GM18909 (cell line): ENCODE measurements at regions not wholly inside any gene's neighbourhood (a gene's known extent, or its start where the extent isn't known, plus 50 kb on each side); places are given as distances from the start of the nearest gene placed in this dataset.
A peak's percentile ranks its signal among the peaks of the same experiment; 100 is the strongest.

Experiments used
- ATAC-seq: cut with Tn5 transposase; IDR thresholded peaks from one replicate; pipeline ENCODE4 v1.9.1; 2021; ENCODE audit warnings: mild to moderate bottlenecking; ENCODE audit not compliant: unreplicated experiment, poor library complexity

DNA sequence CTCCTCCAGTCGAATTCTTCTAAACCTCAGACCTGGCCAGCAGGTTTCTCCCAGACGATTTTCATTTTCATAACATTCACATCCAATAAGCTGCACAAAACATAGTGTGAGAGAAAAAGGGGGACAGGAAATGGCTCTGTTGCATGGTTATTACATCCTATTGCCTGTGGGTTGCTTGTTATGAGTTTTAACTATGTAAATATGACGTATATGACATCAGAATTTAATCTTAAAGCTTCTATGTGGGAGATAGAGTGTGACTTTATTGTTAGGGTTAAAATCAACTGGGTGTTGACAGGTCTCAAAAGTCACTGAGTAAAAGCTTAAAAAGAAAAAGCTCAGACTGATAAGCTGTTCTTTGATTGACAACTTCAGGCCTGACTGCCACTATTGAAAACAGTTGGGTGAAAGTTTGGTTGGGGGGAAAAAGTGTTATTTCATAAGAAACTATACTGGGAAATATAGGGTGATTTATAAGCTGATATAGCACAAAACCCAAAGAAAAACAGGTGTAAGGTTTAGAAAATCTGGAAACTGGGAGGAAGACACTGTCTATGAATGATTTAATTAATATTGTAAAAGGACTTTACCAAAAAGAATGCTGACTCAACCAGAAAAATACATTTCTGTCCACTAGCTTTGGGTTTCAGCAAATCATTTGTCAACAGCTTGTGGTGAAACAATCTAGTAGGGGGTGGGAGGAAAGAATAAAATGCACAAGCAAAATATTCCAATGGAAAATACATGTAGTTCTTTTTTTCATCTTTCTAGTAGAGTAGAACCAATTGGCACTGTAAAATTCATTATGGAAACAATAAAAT, 134.1 kb upstream of the CEP162 start:
- no peak for ATAC-seq

DNA sequence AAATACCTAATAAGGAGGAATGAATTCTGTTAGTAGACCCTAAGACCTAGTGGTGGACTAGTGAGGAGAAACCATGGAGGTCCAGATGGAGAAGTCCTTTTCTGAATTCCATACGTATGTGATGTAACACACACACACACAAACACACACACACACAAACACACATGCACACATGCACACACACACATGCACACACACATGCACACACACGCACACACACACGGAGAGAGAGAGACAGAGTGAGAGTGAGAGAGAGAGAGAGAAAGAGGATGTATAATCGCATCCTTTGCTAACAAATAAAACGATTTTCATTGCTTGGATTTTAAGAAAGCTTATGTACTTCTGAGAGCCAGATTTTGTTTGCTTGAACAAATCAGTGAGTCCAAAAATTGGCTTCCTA, 132.6 kb upstream of the CEP162 start:
- no peak for ATAC-seq

DNA sequence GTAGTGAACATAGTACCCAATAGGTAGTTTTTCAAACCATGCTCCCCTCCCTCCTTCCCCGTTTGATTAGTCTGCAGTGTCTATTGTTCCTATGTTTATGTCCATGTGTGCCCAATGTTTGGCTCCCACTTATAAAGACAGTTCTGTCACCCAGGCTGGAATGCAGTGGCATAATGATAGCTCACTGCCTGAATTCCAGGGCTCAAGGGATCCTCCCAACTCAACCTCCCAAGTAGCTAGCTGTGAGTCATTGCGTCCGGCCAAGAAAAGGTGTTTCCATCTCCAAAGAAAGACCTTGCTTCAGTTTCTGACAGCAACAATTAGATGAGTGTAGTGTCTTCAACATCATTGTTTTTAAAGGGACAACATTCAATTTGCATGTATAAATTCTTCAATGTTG, 131.1 kb upstream of the CEP162 start:
- ATAC-seq, result no peak

DNA sequence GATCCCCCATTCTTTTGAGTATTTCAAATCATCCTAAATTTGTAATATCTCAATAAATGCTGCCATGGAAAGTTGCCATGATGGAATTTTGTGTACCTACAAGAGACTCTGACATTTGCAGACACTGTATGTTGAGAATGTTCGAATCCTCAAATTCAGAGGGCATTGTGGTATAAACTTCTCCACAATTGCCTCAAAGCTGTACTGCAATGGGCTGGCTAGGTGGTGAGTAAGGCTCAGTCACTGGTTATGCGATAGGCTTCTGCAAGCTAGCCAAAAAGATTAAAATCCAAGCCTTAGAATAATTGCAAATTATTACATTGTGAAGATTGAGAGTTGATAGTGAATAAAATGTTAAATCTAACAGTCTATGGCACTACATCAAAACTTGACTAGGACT, 130.2 kb upstream of the CEP162 start:
- ATAC-seq, result no peak

DNA sequence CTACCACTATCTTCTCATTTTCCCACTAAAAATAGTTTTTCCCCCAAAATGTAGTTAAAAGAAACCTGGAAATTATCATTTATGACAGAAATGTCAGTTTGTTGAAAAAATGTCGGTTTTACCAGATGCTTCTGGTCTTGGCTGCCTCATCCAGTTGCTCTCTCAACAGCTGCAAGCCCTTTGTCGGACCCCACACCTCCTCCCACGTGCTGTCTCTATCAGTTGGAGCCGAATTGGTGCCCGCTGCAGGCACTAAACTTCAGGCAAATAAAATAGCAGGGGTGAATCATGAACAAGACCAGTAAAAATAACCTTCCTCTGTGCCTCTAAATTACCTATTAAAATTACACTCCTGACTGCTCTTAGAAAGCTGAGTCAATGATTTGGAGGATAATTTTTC, 129.5 kb upstream of the CEP162 start:
- no peak for ATAC-seq

DNA sequence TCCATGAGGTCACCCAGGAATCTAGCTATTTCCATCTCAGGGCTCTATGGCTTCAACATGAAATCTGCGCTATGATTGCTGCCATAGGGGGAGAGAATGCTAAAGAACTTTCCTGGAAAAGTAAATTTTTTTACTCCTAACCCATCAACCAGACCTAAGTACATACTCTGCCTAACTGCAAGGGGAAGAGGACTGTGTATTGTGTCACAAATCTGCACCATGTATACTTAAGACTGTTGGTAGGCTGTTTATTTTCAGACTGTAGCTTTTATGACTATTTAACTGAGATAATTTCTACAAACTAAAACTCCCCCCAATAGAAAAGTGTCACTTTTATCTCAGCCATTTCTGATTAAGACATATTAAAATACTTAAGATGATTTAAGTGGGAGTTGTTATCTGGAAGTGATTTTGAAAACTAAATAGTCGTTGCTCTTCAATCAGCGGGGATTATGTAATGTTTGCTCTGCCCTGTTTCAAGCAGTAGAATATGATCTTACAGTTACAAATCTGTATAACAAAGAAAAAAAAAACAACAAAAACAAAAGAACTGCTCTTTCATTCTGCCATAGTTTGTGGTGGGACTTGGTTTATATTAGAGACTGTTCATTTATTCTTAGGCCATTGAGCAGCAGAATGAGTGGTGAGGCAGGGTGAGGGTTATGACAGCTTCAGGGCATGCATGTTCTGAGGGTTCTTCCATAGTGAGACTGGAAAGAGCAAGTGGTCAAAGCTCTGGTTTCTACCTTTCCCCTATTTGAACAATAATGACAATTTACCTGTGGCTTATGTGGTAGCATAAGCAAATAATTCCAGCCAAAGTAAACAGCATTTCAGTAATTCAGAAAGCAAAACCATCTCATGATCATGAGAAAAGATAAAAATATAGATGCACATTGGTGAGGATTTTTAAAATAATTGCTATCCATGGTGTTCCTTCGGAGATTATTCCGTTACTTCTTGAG, 126.3 kb upstream of the CEP162 start:
- ATAC-seq, result no peak

DNA sequence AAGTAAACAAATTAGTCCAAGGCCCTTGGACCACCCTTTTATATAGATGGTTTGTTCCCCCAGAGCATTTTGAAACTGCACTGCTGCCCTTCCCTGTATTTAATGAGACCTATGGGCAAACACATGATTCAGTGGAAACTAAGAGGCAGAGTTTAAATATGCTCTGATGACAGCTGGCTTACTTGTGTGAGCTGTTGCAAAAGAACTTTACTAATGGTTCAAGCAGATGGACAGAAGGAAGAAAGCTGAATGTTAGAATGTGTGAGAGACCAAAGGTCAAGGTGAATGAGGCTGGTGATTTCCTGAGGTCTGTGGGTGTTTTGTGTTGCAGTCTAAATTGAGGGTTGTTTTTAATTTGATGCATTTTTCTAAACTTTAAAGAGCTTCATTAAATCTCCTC, 123.0 kb upstream of the CEP162 start:
- ATAC-seq, result no peak

DNA sequence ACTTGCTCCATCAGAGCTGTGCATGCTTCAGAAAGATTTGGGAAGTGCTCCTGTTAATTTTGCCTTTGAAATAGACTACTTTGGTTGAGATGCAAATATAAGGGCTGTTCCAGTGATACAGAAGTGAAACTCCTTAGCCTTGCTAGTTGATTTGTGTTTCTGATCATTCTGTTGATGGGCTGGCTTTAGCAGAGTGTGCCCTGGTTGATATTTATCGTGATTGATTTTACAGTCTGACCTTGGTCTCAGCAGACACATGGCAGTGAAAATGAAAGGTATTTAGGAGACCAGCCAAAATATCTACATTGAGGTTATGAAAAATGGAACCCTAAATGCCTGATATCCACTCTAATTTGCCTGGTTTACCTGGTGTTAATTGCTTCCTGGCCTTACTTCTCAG, 122.1 kb upstream of the CEP162 start:
- no peak for ATAC-seq

DNA sequence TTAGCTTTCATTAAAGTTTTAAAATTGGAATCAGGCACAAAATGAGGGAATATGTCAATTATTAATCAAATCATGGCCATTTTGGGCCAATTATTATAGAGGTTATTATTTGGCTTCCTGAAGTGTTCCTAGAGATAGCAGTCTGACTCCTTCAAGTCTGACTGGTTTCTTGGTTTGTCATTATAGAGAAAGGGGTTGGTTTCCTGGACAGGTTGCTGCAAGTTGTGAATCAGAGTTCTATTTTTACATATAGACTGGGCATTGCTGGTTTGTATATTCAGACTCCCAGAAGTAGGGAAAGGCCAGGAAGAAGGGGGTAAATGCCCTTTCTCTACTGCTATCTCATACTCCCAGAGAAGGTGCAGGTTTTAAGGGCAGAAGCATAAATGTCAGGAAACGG, 121.4 kb upstream of the CEP162 start:
- ATAC-seq, result no peak

DNA sequence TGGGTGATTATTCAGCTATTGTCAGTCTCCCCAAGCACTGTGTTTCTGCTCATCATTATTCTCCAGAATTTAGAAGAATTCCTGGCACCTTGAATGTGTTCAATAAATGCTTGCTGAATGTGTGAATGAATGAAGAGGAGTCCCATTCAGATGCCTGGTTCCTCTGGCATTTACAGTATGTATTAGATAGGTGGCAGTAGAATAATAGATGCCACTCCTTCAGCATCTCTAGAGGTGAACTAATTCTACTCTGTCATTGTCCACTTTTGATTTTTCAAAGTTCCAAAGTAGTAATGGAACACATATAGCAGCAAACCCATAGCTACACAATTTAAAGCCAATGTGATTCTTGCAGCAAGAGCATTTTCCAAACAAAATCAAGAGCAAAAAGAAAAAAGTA, 118.9 kb upstream of the CEP162 start:
- ATAC-seq, result no peak

DNA sequence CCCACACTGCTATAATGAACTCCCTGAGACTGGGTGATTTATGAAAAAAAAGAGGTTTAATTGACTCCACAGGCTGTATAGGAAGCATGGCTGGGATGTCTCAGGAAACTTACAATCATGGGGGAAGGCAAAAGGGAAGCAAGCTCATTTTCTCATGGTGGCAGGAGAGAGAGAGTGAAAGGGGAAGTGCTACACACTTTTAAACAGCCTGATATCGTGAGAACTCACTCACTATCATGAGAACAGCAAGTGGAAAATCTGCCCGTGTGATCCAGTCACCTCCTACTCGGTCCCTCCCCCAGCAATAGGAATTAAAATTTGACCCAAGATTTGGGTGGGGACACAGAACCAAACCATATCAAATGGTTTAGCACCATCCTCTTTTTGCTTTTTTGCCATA, 116.6 kb upstream of the CEP162 start:
- no peak for ATAC-seq

DNA sequence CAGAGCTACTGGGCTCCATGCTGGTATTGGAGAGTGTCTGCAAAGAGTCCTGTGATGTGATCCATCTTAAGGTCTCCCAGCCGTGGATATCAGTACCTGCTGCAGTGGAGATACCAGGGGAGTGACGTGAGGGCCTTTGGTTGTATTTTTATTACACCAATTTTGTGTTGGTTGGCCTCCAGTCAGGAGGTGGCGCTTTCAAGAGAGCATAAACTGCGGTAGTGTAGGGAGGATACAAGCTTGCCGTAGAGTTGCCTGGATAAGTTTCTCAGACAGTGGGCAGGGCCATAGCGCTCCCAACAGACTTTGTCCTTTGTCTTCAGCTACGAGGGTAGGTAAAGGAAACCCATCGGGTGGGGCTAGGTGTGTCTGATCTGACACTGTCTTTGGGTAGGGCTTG, 113.0 kb upstream of the CEP162 start:
- no peak for ATAC-seq

DNA sequence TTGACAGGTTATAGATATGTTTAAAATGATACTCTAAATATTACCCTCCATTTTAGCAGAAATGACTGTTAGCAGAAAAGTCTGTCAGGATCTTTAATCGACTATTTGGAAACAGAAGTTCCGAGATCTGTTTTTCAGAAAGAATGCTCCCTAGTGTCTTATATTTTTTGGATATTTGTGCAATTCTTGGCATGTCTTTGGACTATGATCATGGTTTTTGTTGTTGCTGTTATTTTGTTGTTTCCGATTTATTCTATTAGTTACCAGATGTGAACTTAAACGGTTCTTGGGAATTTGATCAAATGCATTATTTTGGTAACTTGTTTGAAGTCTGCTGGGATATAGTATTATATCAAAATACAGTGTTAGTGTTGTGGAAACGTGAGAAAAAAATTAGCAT, 106.4 kb upstream of the CEP162 start:
- no peak for ATAC-seq

DNA sequence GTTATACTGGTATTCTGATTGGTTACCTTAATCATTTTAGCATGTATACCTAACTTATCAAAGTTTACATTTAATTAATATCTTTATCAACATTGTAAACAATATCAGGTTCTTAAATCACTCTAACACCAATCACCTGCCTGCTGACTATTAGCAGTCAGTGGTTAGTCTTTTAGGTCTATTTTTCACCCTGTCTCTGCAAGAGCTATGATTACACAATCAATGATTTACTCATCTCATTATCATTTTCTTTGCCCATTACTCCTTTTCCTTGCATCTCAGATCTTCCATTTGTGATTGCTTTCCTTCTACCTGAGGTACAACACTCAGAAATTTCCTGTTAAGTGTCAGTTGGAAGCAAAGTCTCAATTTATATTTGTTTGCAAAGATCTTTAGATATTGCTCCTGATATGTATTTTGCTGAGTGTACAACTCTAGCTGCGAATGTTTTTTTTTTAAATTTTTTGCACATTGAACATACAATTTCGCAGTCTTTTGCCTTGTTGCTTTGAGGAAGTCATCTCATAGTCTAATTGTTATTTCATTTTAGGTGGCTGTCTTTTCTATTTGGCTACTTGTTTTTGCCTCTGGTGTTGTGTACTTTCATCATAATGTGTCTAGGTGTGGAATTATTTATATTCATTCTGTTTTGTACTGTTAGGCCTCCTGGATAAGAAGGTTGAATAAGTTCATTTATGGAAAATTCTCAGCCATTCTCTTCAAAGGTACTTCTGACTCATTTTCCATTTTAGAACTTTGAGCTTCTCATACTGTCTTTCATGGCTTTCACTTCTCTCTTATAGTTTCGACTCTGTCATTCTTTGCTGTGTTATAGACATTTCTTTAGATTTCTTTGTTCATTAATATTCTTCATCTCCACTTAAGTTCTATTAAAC, 104.9 kb upstream of the CEP162 start:
- ATAC-seq, result peak; percentile 97

DNA sequence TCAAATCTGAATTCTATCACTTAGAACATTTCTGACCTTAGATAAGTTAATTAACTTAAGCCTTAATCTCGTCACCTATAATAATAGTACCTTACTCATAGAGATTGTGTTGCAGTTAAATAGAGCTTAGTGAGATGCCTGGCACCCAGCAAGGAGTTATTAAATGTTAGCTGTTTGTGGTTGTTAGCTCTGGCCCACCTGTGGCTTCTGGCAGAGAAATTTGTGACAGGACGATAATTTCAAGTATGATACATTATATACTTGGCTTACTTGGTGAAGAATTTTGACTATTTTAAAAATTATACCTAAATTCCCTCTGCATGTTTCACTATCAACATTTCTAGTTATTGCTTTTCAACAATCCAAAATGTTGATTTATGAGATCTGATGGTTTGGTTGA, 102.9 kb upstream of the CEP162 start:
- ATAC-seq, result no peak

DNA sequence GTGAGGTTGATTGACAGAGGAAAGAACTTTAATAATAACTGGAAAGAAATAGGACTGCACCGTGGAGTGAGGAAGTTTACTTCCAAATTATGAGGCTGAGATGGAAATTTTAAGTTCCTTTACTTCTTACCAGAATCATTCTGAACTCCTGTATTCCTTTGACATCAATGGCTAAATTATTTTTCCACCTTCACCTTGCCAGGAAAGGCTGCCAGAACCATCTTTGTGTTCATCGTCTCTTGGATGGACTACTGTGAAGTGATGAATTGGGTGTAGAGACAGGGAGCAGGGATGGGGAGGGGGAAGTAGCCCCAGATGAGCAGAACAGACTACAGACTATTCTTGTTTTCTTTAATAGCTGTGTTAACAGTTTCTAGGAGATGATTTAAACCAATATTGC, 102.1 kb upstream of the CEP162 start:
- ATAC-seq, result no peak

DNA sequence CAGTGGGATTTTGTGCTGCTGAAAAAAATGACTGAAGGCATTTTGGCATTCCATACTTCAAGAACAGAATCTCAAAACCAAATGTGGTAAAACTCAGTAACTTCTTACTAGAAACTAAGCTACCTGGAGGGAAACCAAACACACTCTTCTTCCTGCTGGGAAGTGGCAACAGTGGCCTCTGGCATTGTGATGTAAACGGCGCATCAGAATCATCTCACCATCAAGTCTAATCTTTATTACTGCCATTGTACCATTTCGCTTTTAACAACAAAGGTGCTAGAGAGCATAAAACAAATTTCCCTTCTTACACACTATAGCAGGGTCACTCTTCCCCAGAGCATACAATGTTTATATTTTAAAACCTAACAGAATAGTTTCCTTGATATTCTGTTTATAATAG, 101.6 kb upstream of the CEP162 start:
- ATAC-seq, result no peak

DNA sequence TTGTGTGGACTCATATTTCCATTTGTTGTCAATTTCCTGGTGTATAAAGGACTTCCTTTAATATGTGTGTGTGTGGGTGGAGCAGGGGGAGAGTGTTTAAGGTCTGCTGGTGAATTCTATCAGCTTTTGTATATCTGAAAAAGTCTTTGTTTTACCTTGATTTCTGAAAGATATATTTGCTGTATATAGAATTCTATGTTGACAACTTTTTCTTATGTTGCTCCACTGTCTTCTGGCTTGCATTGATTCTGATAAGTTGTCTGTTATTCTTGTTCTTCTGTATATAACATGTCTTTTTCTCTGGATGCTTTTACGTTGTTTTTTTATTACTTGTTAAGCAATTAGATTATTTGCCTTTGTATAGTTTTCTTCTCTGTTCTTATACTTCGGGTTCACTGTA, 90.0 kb upstream of the CEP162 start:
- no peak for ATAC-seq

DNA sequence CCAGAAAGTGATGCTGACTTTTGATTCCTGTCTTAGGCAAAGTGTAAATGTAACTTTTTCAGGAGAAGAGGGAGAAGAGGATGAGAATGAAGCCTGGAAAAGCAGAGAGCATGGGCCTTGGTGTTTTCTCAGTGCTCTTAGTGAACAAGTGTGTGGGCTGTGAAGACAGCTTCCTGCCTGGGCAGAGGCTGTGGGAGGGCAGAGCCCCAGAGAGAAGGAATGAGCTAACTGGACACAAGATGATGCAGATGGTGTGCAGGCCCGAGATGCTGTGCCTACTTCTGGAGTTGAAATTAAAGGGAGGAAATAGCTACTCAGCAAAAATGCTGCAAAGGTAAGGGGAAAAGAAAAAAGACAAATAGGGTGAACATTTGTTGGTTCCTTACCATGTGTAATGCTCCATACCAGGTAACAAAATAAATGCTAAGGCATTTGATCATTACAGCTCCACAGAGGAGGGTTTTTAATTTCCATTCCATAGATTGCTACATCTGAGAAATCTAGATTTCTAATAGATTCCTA, 87.0 kb upstream of the CEP162 start:
- no peak for ATAC-seq

DNA sequence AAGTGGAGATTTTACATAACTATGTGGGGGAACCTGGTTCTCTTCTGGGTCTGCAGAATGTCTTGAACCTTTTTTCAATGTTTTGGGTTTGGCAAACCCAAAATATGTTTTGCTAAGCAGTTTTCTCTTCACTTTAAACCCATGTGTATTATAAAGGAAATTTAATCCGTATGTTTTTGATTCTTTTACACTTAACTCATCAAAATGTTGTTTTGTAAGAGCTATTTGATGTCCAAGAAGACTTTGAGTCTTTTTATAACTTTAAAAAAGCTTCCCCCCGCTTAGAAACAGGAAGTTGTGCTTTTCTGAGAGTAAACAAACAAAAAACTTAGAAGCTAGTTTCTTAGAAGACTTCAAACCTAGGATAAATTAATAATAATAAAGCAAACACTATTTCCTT, 81.9 kb upstream of the CEP162 start:
- no peak for ATAC-seq
